Ovary (tissue), 3 donors: ENCODE measurements at regions not wholly inside any gene's neighbourhood (a gene's known extent, or its start where the extent isn't known, plus 50 kb on each side); places are given as distances from the start of the nearest gene placed in this dataset.

ENCODE experiments used
- POLR2A ChIP-seq: fragments of 450-650 bp; IDR thresholded peaks from one replicate; pipeline ENCODE4 v1.6.1; 2017; ENCODE audit warnings: antibody characterized with exemption, mild to moderate bottlenecking, moderate library complexity
- TF ChIP-seq, protein P1 (sequence below), 3 donors: fragments of 450-650 bp in 2 of 3; fragments of 200-600 bp in 1 of 3; IDR thresholded peaks; one replicate each; pipeline versions ENCODE4 v1.5.1 to v1.8.0; 2016 to 2022; ENCODE audit warnings: antibody characterized with exemption in 3 of 3, mild to moderate bottlenecking in 1 of 3
- donor health status: DM: no; HTN: no; CAD: no.

DNA sequence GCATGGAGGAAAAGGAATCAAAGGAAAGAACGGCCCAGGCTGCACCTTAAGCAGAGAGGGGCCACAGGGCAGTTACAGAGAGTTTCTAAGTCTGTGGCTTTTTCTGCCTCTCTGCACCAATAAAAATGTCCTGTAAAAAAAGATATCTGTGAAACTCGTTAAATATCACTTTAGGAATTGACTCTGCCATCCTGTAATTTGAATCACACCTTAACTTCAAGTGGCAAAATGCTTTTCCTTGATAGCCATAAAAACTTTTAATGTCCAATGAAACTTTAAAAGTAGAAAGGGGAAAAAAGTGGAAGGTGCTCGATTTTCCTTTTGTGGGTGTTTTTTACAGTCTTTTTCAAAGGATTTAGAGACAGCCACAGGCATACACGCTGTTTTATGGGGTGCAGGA is 255.7 kb downstream of the ARRDC4 start:
- TF ChIP-seq POLR2A = no peak
- TF ChIP-seq, protein P1, sequence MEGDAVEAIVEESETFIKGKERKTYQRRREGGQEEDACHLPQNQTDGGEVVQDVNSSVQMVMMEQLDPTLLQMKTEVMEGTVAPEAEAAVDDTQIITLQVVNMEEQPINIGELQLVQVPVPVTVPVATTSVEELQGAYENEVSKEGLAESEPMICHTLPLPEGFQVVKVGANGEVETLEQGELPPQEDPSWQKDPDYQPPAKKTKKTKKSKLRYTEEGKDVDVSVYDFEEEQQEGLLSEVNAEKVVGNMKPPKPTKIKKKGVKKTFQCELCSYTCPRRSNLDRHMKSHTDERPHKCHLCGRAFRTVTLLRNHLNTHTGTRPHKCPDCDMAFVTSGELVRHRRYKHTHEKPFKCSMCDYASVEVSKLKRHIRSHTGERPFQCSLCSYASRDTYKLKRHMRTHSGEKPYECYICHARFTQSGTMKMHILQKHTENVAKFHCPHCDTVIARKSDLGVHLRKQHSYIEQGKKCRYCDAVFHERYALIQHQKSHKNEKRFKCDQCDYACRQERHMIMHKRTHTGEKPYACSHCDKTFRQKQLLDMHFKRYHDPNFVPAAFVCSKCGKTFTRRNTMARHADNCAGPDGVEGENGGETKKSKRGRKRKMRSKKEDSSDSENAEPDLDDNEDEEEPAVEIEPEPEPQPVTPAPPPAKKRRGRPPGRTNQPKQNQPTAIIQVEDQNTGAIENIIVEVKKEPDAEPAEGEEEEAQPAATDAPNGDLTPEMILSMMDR (IDR thresholded peaks at IDR 0.05) = no peak
